GM13977 (cell line): ENCODE measurements at regions not wholly inside any gene's neighbourhood (a gene's known extent, or its start where the extent isn't known, plus 50 kb on each side); places are given as distances from the start of the nearest gene placed in this dataset.
"Not testable (repeated sequence)": the region's sequence is repeated elsewhere in the genome, so short reads cannot be mapped to it uniquely, and the experiment has no call there.

Source experiments
- DNase-seq: peaks from one replicate; pipeline ENCODE4 v3.0.0; 2012; ENCODE audit warnings: low spot score
- CTCF ChIP-seq: IDR thresholded peaks from 2 replicates; pipeline ENCODE4 v1.5.1; 2012; ENCODE audit warnings: mild to moderate bottlenecking, control low read depth; ENCODE audit not compliant: insufficient read depth; ENCODE audit errors: extremely low read depth, missing control alignments
- in situ Hi-C: fragments of 300-500 bp; cut with MboI; formaldehyde crosslinking; loops from one replicate; pipeline ENCODE4 v1.12.0; 2022; ENCODE audit warnings: low sequenced_read_pairs, low pct_unique_long_range_greater_than_20kb, mixed read lengths, inconsistent platforms; ENCODE audit not compliant: unreplicated experiment

GRCh38 chr4:132417220-132417619 lies 731.9 kb upstream of the PCDH10 start:
- no peak for DNase-seq
- in situ Hi-C loops = no loop called here
- no peak for TF ChIP-seq CTCF

DNA sequence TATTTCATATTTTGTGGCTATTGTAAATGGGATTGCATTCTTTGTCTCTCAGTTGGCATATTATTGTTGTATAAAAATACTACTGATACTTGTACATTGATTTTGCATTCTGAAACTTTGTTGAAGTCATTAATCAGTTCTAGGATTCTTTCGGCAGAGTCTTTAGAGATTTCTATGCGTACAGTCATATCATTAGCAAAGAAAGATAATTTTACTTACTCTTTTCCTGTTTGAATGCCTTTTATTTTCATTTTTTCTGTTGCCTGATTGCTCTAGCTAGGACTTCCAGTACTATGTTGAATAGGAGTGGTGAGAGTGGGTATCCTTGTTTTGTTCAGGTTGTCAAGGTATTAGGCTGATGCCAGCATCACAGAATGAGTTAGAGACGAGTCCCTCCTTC lies 722.0 kb upstream of the PCDH10 start:
- in situ Hi-C loops = no loop called here
- no peak for DNase-seq
- TF ChIP-seq CTCF = no peak

DNA sequence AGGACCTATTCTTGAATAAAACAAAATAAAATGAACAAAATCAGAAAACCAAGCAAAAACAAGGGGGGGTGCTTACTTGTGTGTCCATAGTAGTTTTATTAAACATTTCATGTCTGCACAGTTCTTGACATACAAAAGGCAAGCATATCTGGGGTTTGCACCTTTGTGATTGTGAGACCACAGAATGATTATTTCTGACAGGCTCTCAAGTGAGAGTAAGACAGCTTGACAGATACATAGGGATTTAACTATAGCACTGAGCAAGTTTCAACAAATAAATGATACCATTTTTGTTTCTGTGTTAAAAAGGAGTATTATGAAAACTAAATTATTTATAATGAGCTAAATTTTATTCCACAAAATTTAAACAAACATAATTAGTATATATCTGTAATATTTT lies 712.0 kb upstream of the PCDH10 start:
- in situ Hi-C loops = no loop called here
- DNase-seq = no peak
- no peak for TF ChIP-seq CTCF

DNA sequence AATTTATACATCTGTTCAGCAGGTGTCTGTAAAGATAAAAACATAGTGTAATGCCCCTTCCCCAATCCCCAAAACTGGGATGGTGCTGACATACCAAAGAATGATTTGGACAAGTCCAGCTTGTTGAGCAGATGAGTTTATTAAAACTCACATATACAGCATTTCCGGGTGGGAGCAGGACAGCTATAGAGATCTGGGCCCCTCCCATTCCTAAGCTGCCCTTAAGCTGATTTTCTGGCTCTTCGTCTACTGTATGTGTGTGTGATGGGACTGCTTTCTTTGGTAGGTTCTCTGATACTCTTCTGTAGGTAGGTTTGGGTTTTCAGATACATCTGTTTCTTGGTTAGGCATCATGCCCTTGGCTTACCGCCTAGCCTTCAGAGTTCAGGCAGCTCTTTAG lies 703.7 kb upstream of the PCDH10 start:
- DNase-seq = no peak
- in situ Hi-C loops = no loop called here
- no peak for TF ChIP-seq CTCF

GRCh38 chr4:132457987-132458386 lies 691.1 kb upstream of the PCDH10 start:
- in situ Hi-C loops = not testable (repeated sequence)

GRCh38 chr4:132479543-132479942 lies 669.6 kb upstream of the PCDH10 start:
- DNase-seq = no peak
- TF ChIP-seq CTCF = no peak
- in situ Hi-C loops = no loop called here

More at GRCh38 chr4:132457987-132458386, 691.1 kb upstream of the PCDH10 start:
- DNase-seq = not testable (repeated sequence)

DNA sequence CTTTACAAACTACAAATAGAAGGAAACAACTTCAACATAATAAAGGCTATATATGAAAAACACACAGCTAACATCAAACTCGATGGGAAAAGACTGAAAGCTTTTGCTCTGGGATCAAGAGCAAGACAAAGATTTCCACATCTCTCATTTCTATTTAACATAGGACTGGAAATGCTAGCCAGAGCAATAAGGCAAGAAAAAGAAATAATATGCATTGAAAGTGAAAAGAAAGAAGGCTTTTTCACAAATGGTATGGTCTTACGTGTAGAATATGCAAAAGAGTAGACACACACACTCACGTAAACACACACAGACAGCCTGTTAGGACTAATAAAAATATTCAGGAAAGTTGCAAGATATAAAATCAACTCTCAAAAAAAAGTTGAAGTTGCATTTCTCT lies 660.5 kb upstream of the PCDH10 start:
- no peak for TF ChIP-seq CTCF
- DNase-seq = no peak
- in situ Hi-C loops = no loop called here
